Ectodermal cell (in vitro differentiated cells): ENCODE measurements at regions not wholly inside any gene's neighbourhood (a gene's known extent, or its start where the extent isn't known, plus 50 kb on each side); places are given as distances from the start of the nearest gene placed in this dataset.

ENCODE experiments used
- H3K27ac ChIP-seq: 2 replicates; pipeline ENCODE4 v1.7.0; 2013; ENCODE audit warnings: mild to moderate bottlenecking, low read depth, low read length; ENCODE audit not compliant: insufficient read depth, poor library complexity, severe bottlenecking
- H3K27me3 ChIP-seq: 2 replicates; pipeline ENCODE4 v1.7.0; 2013; ENCODE audit warnings: mild to moderate bottlenecking, low read length; ENCODE audit not compliant: insufficient read depth, control insufficient read depth, poor library complexity, severe bottlenecking
- H3K36me3 ChIP-seq: one replicate; pipeline ENCODE4 v1.7.0; 2013; ENCODE audit warnings: low read length; ENCODE audit not compliant: control insufficient read depth, insufficient read depth
- H3K4me1 ChIP-seq: one replicate; pipeline ENCODE4 v1.7.0; 2013; ENCODE audit warnings: low read length; ENCODE audit not compliant: control insufficient read depth, insufficient read depth
- H3K4me3 ChIP-seq: 2 replicates; pipeline ENCODE4 v1.7.0; 2013; ENCODE audit warnings: low read depth, low read length, control low read depth; ENCODE audit not compliant: insufficient read depth
- H3K9me3 ChIP-seq: 2 replicates; pipeline ENCODE4 v1.7.0; 2013; ENCODE audit warnings: mild to moderate bottlenecking, low read length, moderate library complexity; ENCODE audit not compliant: control insufficient read depth
- WGBS, 2 experiments: methylation state at CpG; one replicate each; pipeline ENCODE4 v1.1.7; 2013; ENCODE audit warnings: missing lambda C conversion rate in 2 of 2; 5-methylcytosine and 5-hydroxymethylcytosine counted together

GRCh38 chr2:106658616-106659015 is 171.5 kb downstream of the CD8B2 start:
- Histone ChIP-seq H3K36me3 (no peaks in the 10 kb centered on the region), H3K4me3 (no peak overlapping the region), H3K27ac (no peak overlapping the region), H3K4me1 (no peaks in the 10 kb centered on the region), H3K9me3 (no peaks in the 10 kb centered on the region), H3K27me3 (no peaks in the 10 kb centered on the region)
- WGBS, 2 experiments, result 87 to 100% methylated on average over 4 of the region's 4 CpGs

- no peak overlapping the region for H3K27ac ChIP-seq
- H3K4me1 ChIP-seq, result no peaks in the 10 kb centered on the region
- no peaks in the 10 kb centered on the region for H3K27me3 ChIP-seq
- 84 to 87% methylated on average over 3 of the region's 3 CpGs for WGBS, 2 experiments
- H3K9me3 ChIP-seq, result no peaks in the 10 kb centered on the region
- no peaks in the 10 kb centered on the region for H3K36me3 ChIP-seq
- H3K4me3 ChIP-seq, result no peak overlapping the region
Measured at GRCh38 chr2:106664669-106665068, 177.5 kb downstream of the CD8B2 start.

GRCh38 chr2:106667478-106668070 is 180.4 kb downstream of the CD8B2 start:
- H3K27me3 ChIP-seq, result no peaks in the 10 kb centered on the region
- peaks cover 3% of the 10 kb centered on the region for H3K9me3 ChIP-seq
- no peaks in the 10 kb centered on the region for H3K36me3 ChIP-seq
- no peaks in the 10 kb centered on the region for H3K4me1 ChIP-seq
- H3K27ac ChIP-seq, result no peak overlapping the region
- H3K4me3 ChIP-seq, result no peak overlapping the region
- 94 to 100% methylated on average over 2 of the region's 2 CpGs for WGBS, 2 experiments

GRCh38 chr2:106685180-106685897 is 198.2 kb downstream of the CD8B2 start:
- H3K27ac ChIP-seq, result no peak overlapping the region
- H3K36me3 ChIP-seq, result no peaks in the 10 kb centered on the region
- no peaks in the 10 kb centered on the region for H3K9me3 ChIP-seq
- WGBS, 2 experiments, result 94 to 96% methylated on average over 2 of the region's 2 CpGs
- H3K4me1 ChIP-seq, result no peaks in the 10 kb centered on the region
- H3K4me3 ChIP-seq, result no peak overlapping the region
- no peaks in the 10 kb centered on the region for H3K27me3 ChIP-seq

- 80 to 100% methylated on average over 1 of the region's 1 CpG for WGBS, 2 experiments
- Histone ChIP-seq H3K27ac (no peak overlapping the region), H3K36me3 (no peaks in the 10 kb centered on the region), H3K9me3 (no peaks in the 10 kb centered on the region), H3K4me1 (no peaks in the 10 kb centered on the region), H3K4me3 (no peak overlapping the region), H3K27me3 (no peaks in the 10 kb centered on the region)
Measured at GRCh38 chr2:106686814-106687213, 199.2 kb downstream of the ST6GAL2 start.

GRCh38 chr2:106694964-106695470 is 190.9 kb downstream of the ST6GAL2 start:
- 96 to 97% methylated on average over 4 of the region's 4 CpGs for WGBS, 2 experiments
- no peak overlapping the region for H3K4me3 ChIP-seq
- no peak overlapping the region for H3K27ac ChIP-seq
- no peaks in the 10 kb centered on the region for H3K9me3 ChIP-seq
- H3K4me1 ChIP-seq, result no peaks in the 10 kb centered on the region
- no peaks in the 10 kb centered on the region for H3K27me3 ChIP-seq
- no peaks in the 10 kb centered on the region for H3K36me3 ChIP-seq

- Histone ChIP-seq H3K36me3 (no peaks in the 10 kb centered on the region), H3K27ac (no peak overlapping the region), H3K4me3 (no peak overlapping the region), H3K9me3 (no peaks in the 10 kb centered on the region), H3K27me3 (no peaks in the 10 kb centered on the region), H3K4me1 (no peaks in the 10 kb centered on the region)
- 89 to 95% methylated on average over 5 of the region's 5 CpGs for WGBS, 2 experiments
Measured at GRCh38 chr2:106695919-106696318, 190.0 kb downstream of the ST6GAL2 start.

- no peak overlapping the region for H3K27ac ChIP-seq
- no peaks in the 10 kb centered on the region for H3K27me3 ChIP-seq
- no peaks in the 10 kb centered on the region for H3K4me1 ChIP-seq
- no peaks in the 10 kb centered on the region for H3K9me3 ChIP-seq
- H3K36me3 ChIP-seq, result no peaks in the 10 kb centered on the region
- no peak overlapping the region for H3K4me3 ChIP-seq
Measured at GRCh38 chr2:106700616-106701015, 185.4 kb downstream of the ST6GAL2 start.

GRCh38 chr2:106701203-106702022 is 184.6 kb downstream of the ST6GAL2 start:
- Histone ChIP-seq H3K4me1 (no peaks in the 10 kb centered on the region), H3K9me3 (no peaks in the 10 kb centered on the region), H3K4me3 (no peak overlapping the region), H3K36me3 (no peaks in the 10 kb centered on the region), H3K27ac (no peak overlapping the region), H3K27me3 (no peaks in the 10 kb centered on the region)
- 62 to 79% methylated on average over 2 to 3 of the region's 3 CpGs for WGBS, 2 experiments

GRCh38 chr2:106703161-106703560 is 182.8 kb downstream of the ST6GAL2 start:
- 93 to 95% methylated on average over 6 of the region's 6 CpGs for whole genome bisulfite sequencing, 2 experiments
- H3K27me3 ChIP-seq, result no peaks in the 10 kb centered on the region
- no peaks in the 10 kb centered on the region for H3K36me3 ChIP-seq
- peaks cover 3% of the 10 kb centered on the region for H3K4me1 ChIP-seq
- no peak overlapping the region for H3K27ac ChIP-seq
- no peak overlapping the region for H3K4me3 ChIP-seq
- no peaks in the 10 kb centered on the region for H3K9me3 ChIP-seq
